Subcutaneous abdominal adipose tissue (tissue), 5 donors: ENCODE measurements at regions not wholly inside any gene's neighbourhood (a gene's known extent, or its start where the extent isn't known, plus 50 kb on each side); places are given as distances from the start of the nearest gene placed in this dataset.

ENCODE experiments used
- H3K27ac ChIP-seq: one replicate; pipeline ENCODE4 v1.7.0; 2013; ENCODE audit warnings: low read depth, mild to moderate bottlenecking, inconsistent platforms, low read length, moderate library complexity
- H3K27me3 ChIP-seq, 5 donors: one replicate each; pipeline ENCODE4 v1.7.0; 2013; ENCODE audit warnings: low read length in 5 of 5, inconsistent platforms in 1 of 5; ENCODE audit not compliant: control insufficient read depth in 5 of 5, insufficient read depth in 4 of 5
- H3K36me3 ChIP-seq, 5 donors: one replicate each; pipeline ENCODE4 v1.7.0; 2013; ENCODE audit warnings: low read length in 5 of 5; ENCODE audit not compliant: control insufficient read depth in 5 of 5, insufficient read depth in 5 of 5
- H3K4me1 ChIP-seq, 5 donors: one replicate each; pipeline ENCODE4 v1.7.0; 2013; ENCODE audit warnings: low read length in 5 of 5, mild to moderate bottlenecking in 3 of 5, moderate library complexity in 1 of 5; ENCODE audit not compliant: control insufficient read depth in 5 of 5, insufficient read depth in 5 of 5
- H3K4me3 ChIP-seq, 5 donors: one replicate each; pipeline ENCODE4 v1.7.0; 2013; ENCODE audit warnings: low read length in 5 of 5, low read depth in 1 of 5
- H3K9ac ChIP-seq, 5 donors: one replicate each; pipeline ENCODE4 v1.7.0; 2013; ENCODE audit warnings: low read length in 5 of 5, mild to moderate bottlenecking in 4 of 5, moderate library complexity in 3 of 5
- H3K9me3 ChIP-seq, 5 donors: one replicate each; pipeline ENCODE4 v1.7.0; 2013; ENCODE audit warnings: low read length in 5 of 5; ENCODE audit not compliant: control insufficient read depth in 5 of 5
- donor health status: healthy.
- donor health status: healthy.
- donor health status: healthy.
- donor health status: healthy.
- donor health status: healthy.

DNA sequence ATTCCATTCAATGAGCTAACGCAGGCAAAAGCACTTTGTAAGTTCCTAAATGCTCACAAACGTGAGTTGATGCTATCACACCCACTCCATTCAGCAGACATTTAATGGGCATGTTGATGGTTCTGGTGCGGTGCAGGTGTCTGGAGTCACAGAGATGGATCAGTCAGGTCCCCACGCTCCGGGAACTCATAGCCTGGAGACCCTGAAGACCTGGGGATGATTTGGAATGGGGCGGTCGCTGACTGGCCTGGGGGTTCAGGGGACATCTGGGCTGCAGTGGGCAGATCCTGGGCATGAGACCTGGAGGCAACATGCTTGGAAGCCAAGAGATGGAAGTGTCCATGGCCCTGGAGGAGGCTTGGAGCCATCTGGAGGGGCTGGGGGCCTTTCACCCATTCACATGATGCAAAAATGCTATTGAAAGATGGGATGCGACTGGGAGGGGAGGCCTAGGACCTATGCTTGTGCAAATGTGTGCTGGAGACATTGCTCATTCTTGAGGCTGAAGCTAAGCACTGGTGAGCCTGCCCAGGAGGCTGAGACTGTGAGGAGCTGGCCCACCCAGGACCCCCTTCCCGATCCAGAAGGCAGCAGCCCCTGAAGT lies 522.6 kb downstream of the GLRX3 start:
- Histone ChIP-seq H3K9ac (no peak overlapping the region), H3K4me3 (no peak overlapping the region), H3K9me3 (no peaks in the 10 kb centered on the region), H3K27ac (no peak overlapping the region), H3K36me3 (no peaks in the 10 kb centered on the region), H3K27me3 (peaks cover 0 to 5% (median 2%) of the 10 kb centered on the region in 5 donors), H3K4me1 (peaks cover 0 to 12% (median 0%) of the 10 kb centered on the region in 5 donors)

GRCh38 chr10:130659528-130659927 lies 523.3 kb downstream of the GLRX3 start:
- Histone ChIP-seq H3K27ac (no peak overlapping the region), H3K36me3 (no peaks in the 10 kb centered on the region), H3K4me1 (peaks cover 0 to 12% (median 0%) of the 10 kb centered on the region in 5 donors), H3K27me3 (peaks cover 0 to 6% (median 2%) of the 10 kb centered on the region in 5 donors), H3K4me3 (no peak overlapping the region), H3K9ac (no peak overlapping the region), H3K9me3 (no peaks in the 10 kb centered on the region)

DNA sequence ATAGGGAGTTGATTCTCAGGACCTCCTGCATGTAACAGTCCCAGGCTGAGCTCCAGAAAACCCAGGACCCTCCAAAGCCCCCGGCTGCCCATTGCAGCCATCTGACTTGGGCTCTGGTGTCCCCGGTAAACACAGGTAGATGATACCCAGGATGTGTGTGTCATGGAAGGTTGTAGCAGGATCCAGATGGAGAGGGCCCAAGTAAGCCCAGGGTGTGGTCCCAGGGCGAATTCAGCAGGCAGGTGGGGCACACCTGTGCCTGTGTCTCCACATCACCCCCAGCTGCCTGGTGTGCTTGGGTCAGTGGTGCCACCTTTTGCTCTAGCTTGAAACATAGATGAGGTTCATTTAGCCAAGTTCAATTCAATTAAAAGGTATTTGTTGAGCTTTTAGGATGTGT lies 524.1 kb downstream of the GLRX3 start:
- Histone ChIP-seq H3K27me3 (peaks cover 0 to 6% (median 2%) of the 10 kb centered on the region in 5 donors), H3K4me1 (peaks cover 0 to 12% (median 0%) of the 10 kb centered on the region in 5 donors), H3K36me3 (no peaks in the 10 kb centered on the region), H3K9me3 (no peaks in the 10 kb centered on the region), H3K27ac (no peak overlapping the region), H3K9ac (no peak overlapping the region), H3K4me3 (no peak overlapping the region)

DNA sequence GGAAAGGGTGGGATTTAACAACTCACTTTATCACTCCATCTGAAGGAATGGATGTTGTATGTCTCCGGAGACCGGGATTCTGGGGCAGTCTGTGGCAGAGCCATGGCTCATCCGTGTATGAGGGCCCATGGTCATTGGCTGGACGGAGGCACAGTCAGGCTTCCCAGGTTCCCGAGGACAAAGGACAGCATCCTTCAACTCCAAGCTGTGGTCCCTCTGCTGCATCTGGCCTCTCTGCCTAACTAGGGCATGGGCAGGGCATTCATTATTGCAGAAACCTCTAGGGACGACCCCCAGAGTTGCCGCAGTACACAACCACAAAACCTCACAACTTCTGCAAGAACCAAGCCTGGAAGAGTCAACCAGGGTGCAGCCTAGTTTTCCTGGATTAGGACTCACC lies 525.2 kb downstream of the GLRX3 start:
- peaks cover 0 to 10% (median 4%) of the 10 kb centered on the region in 5 donors for H3K27me3 ChIP-seq
- peaks cover 0 to 12% (median 0%) of the 10 kb centered on the region in 5 donors for H3K4me1 ChIP-seq
- H3K9me3 ChIP-seq = no peaks in the 10 kb centered on the region
- H3K9ac ChIP-seq = no peak overlapping the region
- H3K4me3 ChIP-seq = no peak overlapping the region
- no peak overlapping the region for H3K27ac ChIP-seq
- H3K36me3 ChIP-seq = no peaks in the 10 kb centered on the region

GRCh38 chr10:130662775-130663174 lies 526.6 kb downstream of the GLRX3 start:
- Histone ChIP-seq H3K9ac (no peak overlapping the region), H3K27ac (no peak overlapping the region), H3K36me3 (no peaks in the 10 kb centered on the region), H3K4me1 (peaks cover 0 to 12% (median 0%) of the 10 kb centered on the region in 5 donors), H3K9me3 (no peaks in the 10 kb centered on the region), H3K27me3 (peaks cover 0 to 5% (median 0%) of the 10 kb centered on the region in 5 donors), H3K4me3 (no peak overlapping the region)

DNA sequence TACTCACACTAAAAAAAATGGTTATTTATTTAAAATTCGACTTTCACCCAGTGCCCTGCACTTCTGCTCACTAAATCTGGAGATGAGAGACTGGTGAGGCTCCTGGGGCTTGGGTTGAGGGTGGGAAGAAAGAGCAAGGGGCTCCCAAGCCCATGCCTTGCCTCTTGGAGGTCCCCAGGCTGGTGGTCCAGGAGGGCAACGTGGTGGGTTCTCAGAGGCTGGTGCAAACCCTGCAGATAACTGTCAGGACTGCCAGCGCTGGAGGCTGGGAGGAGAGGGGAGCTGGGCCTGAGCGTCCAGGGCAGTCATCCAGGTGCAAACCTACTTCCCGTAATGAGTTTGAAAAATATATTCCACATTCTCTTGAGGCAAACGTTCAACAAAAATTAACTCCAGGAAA lies 528.3 kb downstream of the GLRX3 start:
- H3K4me3 ChIP-seq = no peak overlapping the region
- no peaks in the 10 kb centered on the region for H3K36me3 ChIP-seq
- peaks cover 0 to 12% (median 0%) of the 10 kb centered on the region in 5 donors for H3K4me1 ChIP-seq
- H3K27ac ChIP-seq = no peak overlapping the region
- H3K9ac ChIP-seq = no peak overlapping the region
- H3K27me3 ChIP-seq = peaks cover 0 to 5% (median 0%) of the 10 kb centered on the region in 5 donors
- H3K9me3 ChIP-seq = no peaks in the 10 kb centered on the region

GRCh38 chr10:130666215-130666614 lies 530.0 kb downstream of the GLRX3 start:
- Histone ChIP-seq H3K27ac (no peak overlapping the region), H3K9me3 (no peaks in the 10 kb centered on the region), H3K27me3 (peaks cover 0 to 5% (median 0%) of the 10 kb centered on the region in 5 donors), H3K4me1 (peaks cover 0 to 12% (median 0%) of the 10 kb centered on the region in 5 donors), H3K4me3 (no peak overlapping the region), H3K36me3 (no peaks in the 10 kb centered on the region), H3K9ac (no peak overlapping the region)

DNA sequence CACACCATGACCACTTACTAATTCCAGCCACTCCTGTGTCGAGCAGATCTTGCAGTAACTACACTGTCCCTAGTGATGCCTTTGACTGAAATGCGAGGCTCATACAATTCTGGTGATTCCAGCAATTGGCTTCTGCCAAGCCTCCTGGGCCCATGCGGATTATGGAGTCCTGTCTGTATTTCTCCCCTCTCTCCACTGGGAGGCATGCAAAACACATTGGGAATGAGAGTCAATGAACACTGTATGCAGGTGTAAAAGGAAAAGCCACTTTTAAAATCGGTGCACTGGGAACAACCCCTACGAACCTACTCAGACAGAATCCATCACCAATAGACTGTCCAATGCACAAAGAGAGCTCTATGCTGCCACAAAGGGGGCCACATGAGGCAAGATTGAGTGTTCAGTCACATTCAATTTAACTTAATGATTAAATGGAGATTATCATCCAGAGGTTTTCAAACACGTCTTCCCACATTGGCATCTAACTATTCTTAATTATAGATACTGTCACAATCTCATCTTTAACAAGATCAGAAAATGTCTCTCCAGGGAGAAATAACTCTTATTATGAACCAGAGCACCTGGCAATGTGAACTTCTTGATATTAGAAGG lies 550.6 kb downstream of the GLRX3 start:
- peaks cover 0 to 8% (median 3%) of the 10 kb centered on the region in 5 donors for H3K27me3 ChIP-seq
- no peaks in the 10 kb centered on the region for H3K36me3 ChIP-seq
- H3K4me1 ChIP-seq = peaks cover 0 to 6% (median 0%) of the 10 kb centered on the region in 5 donors
- no peak overlapping the region for H3K27ac ChIP-seq
- H3K9ac ChIP-seq = no peak overlapping the region
- H3K4me3 ChIP-seq = no peak overlapping the region
- peaks cover 0 to 12% (median 7%) of the 10 kb centered on the region in 5 donors for H3K9me3 ChIP-seq

DNA sequence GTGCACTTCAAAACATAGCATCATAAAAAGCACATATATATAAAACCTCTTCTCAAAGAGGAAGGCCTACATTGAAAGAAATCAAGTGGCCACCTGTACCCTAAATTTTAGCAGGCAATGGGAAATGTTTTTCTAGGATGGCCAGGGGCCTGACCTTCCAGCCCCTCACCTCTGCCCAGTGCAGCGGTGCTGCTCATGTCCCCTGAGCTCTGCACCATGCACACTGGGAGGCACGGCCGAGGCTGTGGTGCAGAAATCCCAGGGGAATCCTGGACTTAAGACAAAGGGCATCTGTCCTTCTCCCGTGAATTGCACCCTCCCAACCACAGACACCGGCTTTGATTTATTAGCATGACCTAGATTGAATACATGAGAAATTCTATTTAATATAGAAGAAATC lies 551.4 kb downstream of the GLRX3 start:
- Histone ChIP-seq H3K9ac (no peak overlapping the region), H3K27ac (no peak overlapping the region), H3K9me3 (peaks cover 0 to 12% (median 7%) of the 10 kb centered on the region in 5 donors), H3K4me1 (peaks cover 0 to 6% (median 0%) of the 10 kb centered on the region in 5 donors), H3K36me3 (no peaks in the 10 kb centered on the region), H3K4me3 (no peak overlapping the region), H3K27me3 (peaks cover 0 to 5% (median 3%) of the 10 kb centered on the region in 5 donors)
